GM18861 (cell line): ENCODE measurements at regions not wholly inside any gene's neighbourhood (a gene's known extent, or its start where the extent isn't known, plus 50 kb on each side); places are given as distances from the start of the nearest gene placed in this dataset.

ENCODE experiments used
- ATAC-seq: cut with Tn5 transposase; IDR thresholded peaks from one replicate; pipeline ENCODE4 v1.9.1; 2021; ENCODE audit not compliant: unreplicated experiment

DNA sequence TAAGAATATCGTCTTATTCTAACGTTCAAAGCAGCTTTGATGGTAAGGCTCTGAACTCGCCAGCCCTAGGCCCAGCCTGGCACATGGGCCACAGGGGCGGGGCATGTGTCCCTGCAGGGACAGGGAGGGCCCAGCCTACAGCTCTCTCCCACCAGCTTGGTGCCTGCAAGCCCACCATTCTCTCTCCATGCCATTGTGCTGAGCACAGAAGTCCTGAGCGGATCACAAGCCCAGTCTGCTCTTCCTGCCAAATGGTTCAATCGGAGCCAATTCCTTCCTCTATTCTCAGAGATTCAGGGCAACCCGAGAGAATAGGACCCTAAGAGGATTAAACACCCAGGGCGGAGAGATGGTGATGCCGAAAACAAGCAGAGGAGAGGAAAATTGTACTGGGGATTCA is 50.3 kb upstream of the APCDD1 start:
- no peak for ATAC-seq
